CD4-positive, alpha-beta memory T cell (primary cell): ENCODE measurements at regions not wholly inside any gene's neighbourhood (a gene's known extent, or its start where the extent isn't known, plus 50 kb on each side); places are given as distances from the start of the nearest gene placed in this dataset.

ENCODE experiments used
- CTCF ChIA-PET: fragments of 350-600 bp; sonication (Branson Sonifier 250); formaldehyde crosslinking; loops from one replicate; lab custom pipeline; 2021; ENCODE audit warnings: inconsistent platforms; ENCODE audit not compliant: partially characterized antibody; lab: Charles Lee
- POLR2A ChIA-PET: fragments of 350-600 bp; sonication (Branson Sonifier 250); formaldehyde crosslinking; loops from one replicate; lab custom pipeline; 2021; ENCODE audit not compliant: partially characterized antibody; lab: Charles Lee
- DNase-seq, 5 donors: peaks; one replicate each; pipeline versions ENCODE4 v3.0.0 to v3.0.0-alpha.2; 2020 to 2022; ENCODE audit warnings: mixed read lengths in 1 of 5
- H3K27ac ChIP-seq: one replicate; pipeline ENCODE4 v1.7.0; 2013; ENCODE audit warnings: low read depth, low read length
- H3K27me3 ChIP-seq: 2 replicates; pipeline ENCODE4 v1.7.0; 2013; ENCODE audit warnings: mild to moderate bottlenecking, low read length, moderate library complexity; ENCODE audit not compliant: insufficient read depth
- H3K36me3 ChIP-seq: 2 replicates; pipeline ENCODE4 v1.7.0; 2013; ENCODE audit warnings: mild to moderate bottlenecking, low read length, moderate library complexity; ENCODE audit not compliant: insufficient read depth
- H3K4me1 ChIP-seq: 2 replicates; pipeline ENCODE4 v1.7.0; 2013; ENCODE audit warnings: mild to moderate bottlenecking, low read length, moderate library complexity; ENCODE audit not compliant: insufficient read depth
- H3K4me3 ChIP-seq, 2 donors: one replicate each; pipeline ENCODE4 v1.7.0; 2013; ENCODE audit warnings: low read length in 2 of 2, mild to moderate bottlenecking in 1 of 2
- H3K9me3 ChIP-seq, 2 donors: one replicate each; pipeline ENCODE4 v1.7.0; 2013; ENCODE audit warnings: low read length in 2 of 2, control low read depth in 1 of 2; ENCODE audit not compliant: control insufficient read depth in 1 of 2
- H3K27ac Mint-ChIP-seq, 7 donors: one replicate each; pipeline ENCODE4 v1.8.0; 2020 to 2021; ENCODE audit warnings: mixed read lengths in 7 of 7, mild to moderate bottlenecking in 6 of 7, inconsistent platforms in 3 of 7, moderate library complexity in 3 of 7
- H3K27me3 Mint-ChIP-seq, 2 donors: one replicate each; pipeline ENCODE4 v1.8.0; 2020 to 2021; ENCODE audit warnings: mixed read lengths in 2 of 2
- H3K36me3 Mint-ChIP-seq, 2 donors: one replicate each; pipeline ENCODE4 v1.8.0; 2020 to 2021; ENCODE audit warnings: mixed read lengths in 2 of 2, inconsistent platforms in 1 of 2, mild to moderate bottlenecking in 1 of 2
- H3K4me1 Mint-ChIP-seq, 4 donors: one replicate each; pipeline ENCODE4 v1.8.0; 2020 to 2021; ENCODE audit warnings: mixed read lengths in 4 of 4, mild to moderate bottlenecking in 1 of 4
- H3K4me3 Mint-ChIP-seq, 8 donors: one replicate each; pipeline ENCODE4 v1.8.0; 2020 to 2021; ENCODE audit warnings: mixed read lengths in 8 of 8, mild to moderate bottlenecking in 7 of 8, moderate library complexity in 6 of 8, inconsistent platforms in 3 of 8
- H3K9me3 Mint-ChIP-seq, 8 donors: one replicate each; pipeline ENCODE4 v1.8.0; 2020 to 2021; ENCODE audit warnings: mixed read lengths in 8 of 8, mild to moderate bottlenecking in 5 of 8, inconsistent platforms in 3 of 8, moderate library complexity in 1 of 8
- intact Hi-C: fragments of 100-400 bp; cut with micrococcal nuclease; formaldehyde crosslinking; loops from one replicate; pipeline ENCODE4 v1.15.1; 2023

GRCh38 chr14:51563560-51563959 is 88.2 kb upstream of the FRMD6 start:
- no peak overlapping the region for H3K27ac Mint-ChIP-seq
- POLR2A ChIA-PET = no interaction called here
- H3K27me3 Mint-ChIP-seq = peaks cover 4 to 7% of the 10 kb centered on the region in 2 donors
- H3K36me3 ChIP-seq = no peaks in the 10 kb centered on the region
- no peaks in the 10 kb centered on the region for H3K36me3 Mint-ChIP-seq
- H3K4me3 Mint-ChIP-seq = no peak overlapping the region
- H3K9me3 Mint-ChIP-seq = no peaks in the 10 kb centered on the region
- H3K27me3 ChIP-seq = no peaks in the 10 kb centered on the region
- intact Hi-C loops = no loop called here
- H3K9me3 ChIP-seq = no peaks in the 10 kb centered on the region
- peaks cover 4 to 13% (median 10%) of the 10 kb centered on the region in 4 donors for H3K4me1 Mint-ChIP-seq
- no peak overlapping the region for H3K4me3 ChIP-seq
- DNase-seq = no peak
- no peak overlapping the region for H3K27ac ChIP-seq
- H3K4me1 ChIP-seq = peaks cover 8% of the 10 kb centered on the region
- CTCF ChIA-PET = no interaction called here

GRCh38 chr14:51564460-51564859 is 87.2 kb upstream of the FRMD6 start:
- CTCF ChIA-PET = no interaction called here
- Histone ChIP-seq H3K4me1 (peaks cover 8% of the 10 kb centered on the region), H3K27me3 (no peaks in the 10 kb centered on the region), H3K9me3 (no peaks in the 10 kb centered on the region), H3K27ac (no peak overlapping the region), H3K4me3 (no peak overlapping the region), H3K36me3 (no peaks in the 10 kb centered on the region)
- peaks cover 4 to 13% (median 10%) of the 10 kb centered on the region in 4 donors for H3K4me1 Mint-ChIP-seq
- H3K9me3 Mint-ChIP-seq = no peaks in the 10 kb centered on the region
- H3K36me3 Mint-ChIP-seq = no peaks in the 10 kb centered on the region
- intact Hi-C loops = no loop called here
- DNase-seq = no peak
- H3K27ac Mint-ChIP-seq = no peak overlapping the region
- H3K27me3 Mint-ChIP-seq = peaks cover 4 to 7% of the 10 kb centered on the region in 2 donors
- H3K4me3 Mint-ChIP-seq = no peak overlapping the region
- POLR2A ChIA-PET = no interaction called here

- DNase-seq = no peak
- POLR2A ChIA-PET = no interaction called here
Measured at GRCh38 chr14:51564986-51565604, 86.6 kb upstream of the FRMD6 start.

GRCh38 chr14:51566831-51567582 is 84.7 kb upstream of the FRMD6 start:
- Mint-ChIP-seq H3K27me3 (peaks cover 4 to 7% of the 10 kb centered on the region in 2 donors), H3K27ac (peak overlapping the region in 1 of 7 donors; percentile 64), H3K4me1 (peaks cover 4 to 13% (median 10%) of the 10 kb centered on the region in 4 donors), H3K9me3 (no peaks in the 10 kb centered on the region), H3K4me3 (no peak overlapping the region), H3K36me3 (no peaks in the 10 kb centered on the region)
- H3K27me3 ChIP-seq = no peaks in the 10 kb centered on the region
- DNase-seq = peak in 2 of 5 donors; percentile 1 to 33
- CTCF ChIA-PET = no interaction called here
- POLR2A ChIA-PET = no interaction called here
- no peak overlapping the region for H3K4me3 ChIP-seq
- H3K36me3 ChIP-seq = no peaks in the 10 kb centered on the region
- intact Hi-C loops = no loop called here
- H3K9me3 ChIP-seq = no peaks in the 10 kb centered on the region
- no peak overlapping the region for H3K27ac ChIP-seq
- peaks cover 8% of the 10 kb centered on the region for H3K4me1 ChIP-seq

More at GRCh38 chr14:51564986-51565604, 86.6 kb upstream of the FRMD6 start:
- Histone ChIP-seq H3K4me3 (no peak overlapping the region), H3K4me1 (peaks cover 8% of the 10 kb centered on the region), H3K9me3 (no peaks in the 10 kb centered on the region), H3K27ac (no peak overlapping the region), H3K27me3 (no peaks in the 10 kb centered on the region), H3K36me3 (no peaks in the 10 kb centered on the region)
- H3K27ac Mint-ChIP-seq = peak overlapping the region in 1 of 7 donors; percentile 3
- peaks cover 4 to 7% of the 10 kb centered on the region in 2 donors for H3K27me3 Mint-ChIP-seq
- no peaks in the 10 kb centered on the region for H3K9me3 Mint-ChIP-seq
- intact Hi-C loops = no loop called here
- H3K36me3 Mint-ChIP-seq = no peaks in the 10 kb centered on the region
- CTCF ChIA-PET = no interaction called here
- no peak overlapping the region for H3K4me3 Mint-ChIP-seq
- H3K4me1 Mint-ChIP-seq = peaks cover 4 to 13% (median 10%) of the 10 kb centered on the region in 4 donors

GRCh38 chr14:51568366-51568765 is 83.3 kb upstream of the FRMD6 start:
- Histone ChIP-seq H3K4me3 (no peak overlapping the region), H3K9me3 (no peaks in the 10 kb centered on the region), H3K4me1 (peaks cover 8% of the 10 kb centered on the region), H3K36me3 (no peaks in the 10 kb centered on the region), H3K27me3 (no peaks in the 10 kb centered on the region), H3K27ac (no peak overlapping the region)
- H3K27me3 Mint-ChIP-seq = peaks cover 8 to 10% of the 10 kb centered on the region in 2 donors
- no peaks in the 10 kb centered on the region for H3K9me3 Mint-ChIP-seq
- intact Hi-C loops = no loop called here
- CTCF ChIA-PET = interaction anchor here (0.7 kb wide), 1 partner anchor 83 kb away, joined by 3 read pairs; the partner anchor contains the start of gene FRMD6
- no peak for DNase-seq
- H3K36me3 Mint-ChIP-seq = no peaks in the 10 kb centered on the region
- H3K4me1 Mint-ChIP-seq = peaks cover 4 to 13% (median 10%) of the 10 kb centered on the region in 4 donors
- no peak overlapping the region for H3K4me3 Mint-ChIP-seq
- POLR2A ChIA-PET = interaction anchor here (0.6 kb wide), 1 partner anchor 279 kb away, joined by 3 read pairs; no protein-coding TSS in a partner anchor
- no peak overlapping the region for H3K27ac Mint-ChIP-seq

GRCh38 chr14:51573607-51574006 is 78.1 kb upstream of the FRMD6 start:
- no peaks in the 10 kb centered on the region for H3K36me3 ChIP-seq
- H3K9me3 ChIP-seq = no peaks in the 10 kb centered on the region
- Mint-ChIP-seq H3K4me3 (no peak overlapping the region), H3K27me3 (peaks cover 20 to 40% of the 10 kb centered on the region in 2 donors), H3K27ac (no peak overlapping the region), H3K9me3 (no peaks in the 10 kb centered on the region), H3K4me1 (no peaks in the 10 kb centered on the region), H3K36me3 (no peaks in the 10 kb centered on the region)
- no peak overlapping the region for H3K27ac ChIP-seq
- H3K4me3 ChIP-seq = no peak overlapping the region
- H3K4me1 ChIP-seq = no peaks in the 10 kb centered on the region
- ChIA-PET CTCF (no interaction called here), POLR2A (no interaction called here)
- H3K27me3 ChIP-seq = no peaks in the 10 kb centered on the region
- DNase-seq = no peak
- intact Hi-C loops = no loop called here

- H3K27me3 Mint-ChIP-seq = peaks cover 20 to 43% of the 10 kb centered on the region in 2 donors
- no peaks in the 10 kb centered on the region for H3K9me3 Mint-ChIP-seq
- POLR2A ChIA-PET = no interaction called here
Measured at GRCh38 chr14:51574009-51574408, 77.7 kb upstream of the FRMD6 start.

More at GRCh38 chr14:51574009-51574408, 77.7 kb upstream of the FRMD6 start:
- DNase-seq = no peak
- Histone ChIP-seq H3K9me3 (no peaks in the 10 kb centered on the region), H3K27ac (no peak overlapping the region), H3K27me3 (no peaks in the 10 kb centered on the region), H3K4me1 (no peaks in the 10 kb centered on the region), H3K4me3 (no peak overlapping the region), H3K36me3 (no peaks in the 10 kb centered on the region)
- CTCF ChIA-PET = no interaction called here
- Mint-ChIP-seq H3K27ac (no peak overlapping the region), H3K36me3 (no peaks in the 10 kb centered on the region), H3K4me1 (no peaks in the 10 kb centered on the region), H3K4me3 (no peak overlapping the region)
- intact Hi-C loops = no loop called here
